ENCODE measurements at regions not wholly inside any gene's neighbourhood (a gene's known extent, or its start where the extent isn't known, plus 50 kb on each side); places are given as distances from the start of the nearest gene placed in this dataset.

GRCh38 chr14:106807493-106807892, 1281.1 kb downstream of the TMEM121 start:
- no peak for DNase-seq (ENCODE audit: low spot score)

DNA sequence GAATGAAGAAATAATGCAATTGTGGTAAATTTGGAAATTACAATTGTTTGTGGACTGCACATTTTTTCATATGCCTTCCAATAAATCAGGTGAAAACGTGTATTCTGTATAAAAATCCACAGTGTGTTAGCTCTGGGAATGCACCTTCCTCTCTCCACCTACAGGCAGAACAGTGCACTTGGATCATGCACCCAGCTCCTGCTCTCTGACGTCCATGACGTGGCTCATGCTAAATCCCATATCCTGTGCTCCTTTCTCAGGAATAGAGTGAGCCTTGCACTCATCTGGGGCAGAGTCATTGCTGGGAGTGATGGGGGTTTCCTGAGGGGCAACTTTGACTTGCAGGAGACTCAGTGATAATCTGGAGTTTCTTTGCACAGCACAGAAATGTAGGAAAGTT, 1282.1 kb downstream of the TMEM121 start:
- no peak for DNase-seq (ENCODE audit: low spot score)

DNA sequence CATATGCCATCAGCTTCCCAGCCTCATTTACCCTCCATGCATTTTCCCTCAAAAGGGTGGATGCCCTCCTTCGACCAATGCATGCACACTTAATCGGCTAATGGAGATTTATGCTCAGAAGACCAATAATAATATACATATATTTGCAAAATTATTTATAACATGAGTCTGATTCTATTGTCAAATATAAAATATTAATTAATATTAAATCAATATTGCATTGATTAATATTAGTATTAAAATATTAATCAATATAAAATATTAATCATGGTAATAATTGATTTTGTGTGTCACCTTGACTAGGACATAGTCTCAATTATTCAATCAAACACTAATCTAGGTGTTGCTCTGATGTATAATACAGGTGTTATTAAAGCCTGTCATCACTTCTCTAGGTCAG, 1282.5 kb downstream of the TMEM121 start:
- DNase-seq (ENCODE audit: low spot score), result no peak

DNA sequence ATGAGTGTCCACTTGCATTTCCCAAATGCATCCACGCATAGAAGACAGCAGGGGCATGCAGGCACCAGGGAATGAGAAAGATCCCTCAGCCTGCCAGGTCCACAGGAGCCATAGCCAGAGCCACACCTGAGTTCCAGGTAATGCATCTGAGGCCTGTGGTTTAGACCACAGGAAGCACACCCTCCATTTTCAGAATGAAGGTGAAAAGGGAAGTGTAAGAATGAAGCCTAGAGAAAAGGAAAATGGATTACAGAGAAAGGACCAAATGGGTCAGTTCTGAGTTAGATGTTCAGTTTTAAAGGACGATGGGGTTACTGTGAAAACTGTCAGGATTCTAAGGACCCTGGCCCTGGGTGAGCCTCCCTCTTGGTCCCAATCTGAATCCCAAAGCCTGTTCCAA, 1283.2 kb downstream of the TMEM121 start:
- DNase-seq (ENCODE audit: low spot score), result no peak

GRCh38 chr14:106810168-106810567, 1283.8 kb downstream of the TMEM121 start:
- DNase-seq (ENCODE audit: low spot score), result peak; percentile 18

- no peak for DNase-seq (ENCODE audit: low spot score)
Measured at GRCh38 chr14:106811162-106811561, 1284.8 kb downstream of the TMEM121 start.

DNA sequence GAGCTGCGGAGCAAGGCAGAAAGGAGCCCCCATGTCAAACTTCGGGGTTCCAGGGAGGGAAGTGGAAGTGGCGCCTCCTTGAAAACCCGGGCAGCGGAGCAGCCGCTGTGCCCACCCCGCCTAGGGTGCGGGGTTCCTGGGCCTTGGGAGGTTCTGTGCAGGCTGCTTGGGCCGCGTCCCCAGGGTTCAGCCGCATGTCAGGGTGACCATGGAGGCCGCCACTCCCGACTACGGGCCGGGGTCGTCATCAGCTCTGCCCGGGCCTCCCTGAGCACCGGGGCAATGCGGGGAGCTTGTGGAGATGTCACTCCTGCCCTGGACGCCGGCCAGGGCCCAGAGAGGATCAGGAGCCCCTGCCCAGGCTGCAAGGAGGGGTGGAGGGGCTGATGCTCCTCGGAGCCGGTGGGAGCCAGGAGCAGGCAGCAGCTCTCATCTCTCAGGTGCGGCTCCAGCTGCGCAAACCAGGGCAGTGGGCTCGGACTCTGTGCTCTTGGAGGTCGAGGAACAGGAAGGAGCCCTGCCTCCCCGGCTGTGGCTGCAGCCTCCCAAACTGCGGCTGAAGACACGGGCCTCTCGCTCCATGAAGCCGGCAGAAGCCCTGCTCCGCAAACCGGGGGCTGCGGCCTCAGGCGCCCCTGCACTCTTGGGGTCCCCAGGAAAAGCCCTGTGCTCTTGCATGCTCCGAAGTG, 1286.5 kb downstream of the TMEM121 start:
- no peak for DNase-seq (ENCODE audit: low spot score)

GRCh38 chr14:106813477-106813823, 1287.1 kb downstream of the TMEM121 start:
- no peak for DNase-seq (ENCODE audit: low spot score)

GRCh38 chr14:106820119-106820518, 1293.7 kb downstream of the TMEM121 start:
- DNase-seq (ENCODE audit: low spot score), result no peak

GRCh38 chr14:106821119-106821518, 1294.7 kb downstream of the TMEM121 start:
- no peak for DNase-seq (ENCODE audit: low spot score)

DNA sequence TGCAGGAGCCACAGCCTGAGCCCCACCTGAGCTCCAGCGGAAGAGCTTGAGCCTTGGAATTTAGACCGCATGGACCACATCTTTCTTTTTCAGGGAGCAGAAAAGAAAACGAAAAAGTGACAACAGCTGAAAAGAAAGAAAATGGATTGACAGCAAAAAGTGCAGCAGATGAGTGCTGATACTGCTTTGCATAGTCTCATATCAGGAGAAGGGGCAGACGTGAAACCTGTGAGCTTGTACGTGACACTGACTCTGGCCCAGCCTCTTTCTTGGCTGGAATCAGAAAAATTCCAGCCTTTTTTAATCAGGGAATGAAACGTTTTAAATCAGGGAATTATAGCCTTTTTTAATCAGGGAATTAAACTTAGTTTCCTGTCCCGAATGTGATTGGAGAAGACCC, 1296.5 kb downstream of the TMEM121 start:
- no peak for DNase-seq (ENCODE audit: low spot score)

GRCh38 chr14:106823552-106823951, 1297.2 kb downstream of the TMEM121 start:
- no peak for DNase-seq (ENCODE audit: low spot score)

DNA sequence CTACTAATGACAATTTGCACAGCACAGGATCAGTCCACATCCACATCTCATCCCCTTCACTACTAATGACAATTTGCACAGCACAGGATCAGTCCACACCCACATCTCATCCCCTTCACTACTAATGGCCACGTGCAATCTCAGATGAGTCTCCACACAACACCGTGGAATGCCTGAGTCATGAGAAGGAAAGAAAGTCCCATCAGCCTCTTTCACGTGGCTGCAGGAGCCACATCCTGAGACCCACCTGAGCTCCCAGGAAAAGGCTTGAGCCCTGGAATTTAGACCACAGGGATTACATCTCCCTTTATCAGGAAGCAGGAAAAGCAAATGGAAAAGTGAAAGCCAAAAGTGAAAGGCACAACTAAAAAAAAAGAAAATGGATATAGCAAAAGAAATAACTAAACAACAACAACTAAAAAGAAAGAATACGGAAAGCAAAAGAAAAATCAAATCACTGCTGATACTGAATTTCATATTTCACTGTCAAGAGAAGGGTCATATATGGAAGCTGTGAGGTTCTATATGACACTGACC, 1300.5 kb downstream of the TMEM121 start:
- DNase-seq (ENCODE audit: low spot score), result no peak

- peak; percentile 60 for DNase-seq (ENCODE audit: low spot score)
Measured at GRCh38 chr14:106831322-106831720, 1304.9 kb downstream of the TMEM121 start.

- no peak for DNase-seq (ENCODE audit: low spot score)
Measured at GRCh38 chr14:106837870-106838269, 1311.5 kb downstream of the TMEM121 start.

DNA sequence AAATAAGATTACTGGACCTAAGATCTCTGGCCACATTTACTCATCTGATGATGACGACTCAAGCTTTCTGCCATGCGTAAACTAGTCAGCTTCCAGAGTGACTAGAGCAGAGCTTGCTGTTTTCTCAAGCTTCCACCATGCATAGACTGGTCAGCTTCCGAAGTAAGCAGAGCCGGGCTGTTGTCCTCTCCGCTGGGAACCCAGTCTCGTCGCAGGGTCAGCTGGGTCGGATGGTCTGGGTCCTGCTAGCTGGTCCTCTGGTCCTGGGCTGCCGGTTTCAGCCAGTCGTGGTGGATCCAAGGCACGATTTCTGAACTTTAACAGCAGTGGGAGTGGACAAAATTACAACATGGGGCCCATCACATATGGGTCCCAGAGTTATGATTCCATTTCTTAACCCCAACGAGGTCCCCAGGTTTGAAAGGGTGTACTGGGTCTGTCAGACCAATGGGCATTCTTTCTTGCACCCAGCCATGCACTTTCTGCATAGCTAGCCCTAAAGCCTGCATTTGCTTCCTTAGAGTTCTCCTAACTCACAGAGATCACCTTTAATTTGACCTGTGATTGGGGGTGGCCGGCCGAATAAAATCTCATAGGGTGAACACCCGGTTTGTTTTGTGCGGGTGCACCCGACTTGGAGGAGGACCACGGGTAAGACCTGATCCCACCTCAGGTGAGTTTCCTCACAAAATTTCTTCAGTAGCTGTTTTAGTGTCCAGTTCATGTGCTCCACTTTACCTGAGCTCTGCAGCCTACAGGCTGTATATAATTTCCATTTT, 1312.8 kb downstream of the TMEM121 start:
- DNase-seq (ENCODE audit: low spot score), result no peak

DNA sequence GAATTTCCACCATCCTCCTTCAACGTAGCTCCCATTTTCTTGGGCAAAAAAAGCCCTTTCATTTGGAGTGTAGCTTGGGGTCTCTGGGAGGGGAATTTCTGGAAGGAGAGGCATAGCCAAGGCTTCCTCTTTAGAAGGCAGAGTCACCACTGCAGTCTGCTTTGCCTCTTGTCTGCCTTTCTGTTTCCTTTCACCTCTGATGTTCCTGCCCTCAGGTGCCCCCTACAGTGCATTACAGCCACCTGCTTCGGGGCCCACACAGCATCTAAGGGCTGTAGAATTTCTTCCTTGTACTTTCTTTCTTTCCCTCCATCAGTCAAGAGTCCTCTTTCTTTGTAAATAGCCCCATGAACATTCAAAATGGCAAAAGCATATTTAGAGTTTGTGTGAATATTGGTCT, 1313.9 kb downstream of the TMEM121 start:
- DNase-seq (ENCODE audit: low spot score), result no peak

DNA sequence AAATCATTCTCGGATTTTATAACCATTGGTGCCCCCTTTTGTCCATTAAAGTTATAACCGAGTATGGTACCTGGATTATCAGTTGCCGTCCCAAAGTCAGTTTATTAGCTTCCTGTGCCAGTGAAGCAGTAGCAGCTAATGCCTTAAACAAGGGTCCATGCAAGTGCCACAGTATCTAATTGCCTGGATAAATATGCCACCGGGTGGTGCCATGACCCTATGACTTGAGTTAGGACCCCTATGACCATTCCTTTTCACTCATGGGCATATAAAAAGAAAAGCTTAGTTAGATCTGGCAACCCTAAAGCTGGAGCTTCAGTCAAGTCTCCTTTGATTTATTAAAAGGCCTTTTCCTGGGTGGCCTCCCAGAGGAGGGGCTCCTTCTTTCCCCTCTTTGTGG, 1314.6 kb downstream of the TMEM121 start:
- no peak for DNase-seq (ENCODE audit: low spot score)

- no peak for DNase-seq (ENCODE audit: low spot score)
Measured at GRCh38 chr14:106841701-106842100, 1315.3 kb downstream of the TMEM121 start.

DNA sequence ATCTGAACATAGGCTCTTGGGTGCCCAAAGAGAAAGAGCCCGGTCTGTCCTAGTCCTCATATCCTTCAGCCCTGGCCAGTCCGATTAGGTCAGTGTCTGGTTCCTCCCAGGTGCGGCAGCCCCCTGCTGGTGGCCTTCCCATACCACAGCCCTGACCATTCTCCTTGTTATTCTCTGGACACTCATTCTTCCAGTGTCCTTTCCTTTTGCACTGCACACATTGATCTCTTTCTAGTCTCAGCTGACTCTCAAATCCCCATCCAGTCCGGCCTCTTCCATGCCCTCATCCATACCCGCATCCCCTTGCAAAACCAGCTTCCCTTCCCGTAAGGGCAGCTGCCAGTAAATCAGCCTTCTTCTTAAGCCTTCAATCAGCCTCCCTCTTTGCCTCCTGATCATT, 1316.3 kb downstream of the TMEM121 start:
- DNase-seq (ENCODE audit: low spot score), result no peak

DNA sequence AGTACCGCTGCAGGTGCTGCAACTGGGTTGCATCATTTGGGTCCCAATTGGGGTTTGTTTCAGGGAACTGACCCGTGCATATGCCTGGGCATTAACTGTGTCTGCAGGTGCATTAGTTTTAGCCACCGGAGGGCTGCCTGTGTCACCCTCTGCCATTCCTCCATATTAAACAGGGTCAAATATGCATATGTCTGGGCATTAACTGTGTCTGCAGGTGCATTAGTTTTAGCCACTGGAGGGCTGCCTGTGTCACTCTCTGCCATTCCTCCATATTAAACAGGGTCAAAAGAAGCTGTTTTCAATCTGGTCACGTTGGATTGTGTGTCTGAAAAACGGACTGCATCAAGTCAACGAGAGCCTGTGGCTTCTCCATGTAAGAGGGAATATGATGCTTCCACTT, 1317.0 kb downstream of the TMEM121 start:
- DNase-seq (ENCODE audit: low spot score), result no peak

GRCh38 chr14:106843951-106844483, 1317.6 kb downstream of the TMEM121 start:
- peak; percentile 35 for DNase-seq (ENCODE audit: low spot score)

DNA sequence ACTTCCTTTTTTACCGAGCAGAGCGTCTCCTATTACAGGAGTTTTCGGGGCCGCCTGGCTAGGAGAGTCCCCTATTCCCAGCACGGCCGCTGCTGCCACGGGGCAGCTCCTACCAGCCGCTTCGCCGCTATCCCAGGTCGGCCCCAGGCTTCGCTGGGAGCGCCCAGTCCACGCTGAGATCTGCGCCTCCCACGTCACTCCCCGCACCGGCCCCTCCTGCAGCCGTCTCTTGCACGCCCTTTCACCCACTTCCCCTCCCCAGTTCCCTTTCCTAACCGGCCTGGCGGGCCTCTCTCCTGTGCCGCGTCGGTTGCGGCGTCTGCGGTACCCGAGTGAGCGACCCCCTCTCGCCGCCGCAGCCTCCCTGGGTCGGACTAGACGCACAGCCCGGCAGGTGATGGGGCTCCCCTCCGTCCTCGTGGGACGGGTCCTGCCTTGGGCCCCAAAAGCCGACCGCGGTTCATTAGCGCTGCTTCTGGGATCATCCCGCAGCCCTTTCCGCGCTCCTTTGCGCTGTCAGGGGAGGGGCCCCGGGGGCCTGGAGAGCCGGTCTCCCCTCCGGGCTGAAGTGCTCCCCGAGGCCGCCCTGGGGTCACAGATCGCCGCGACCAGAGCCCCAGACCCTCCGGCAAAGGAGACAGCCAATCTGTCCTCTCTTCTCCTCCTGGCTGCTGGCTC, 1318.4 kb downstream of the TMEM121 start:
- DNase-seq (ENCODE audit: low spot score), result peak; percentile 43
